T-helper 2 cell treated with Interferon-gamma antibody and Interleukin-4, amounts not matched to agents 100 ng/mL and 5 ng/mL, for 36 hours (primary cell): ENCODE measurements at regions not wholly inside any gene's neighbourhood (a gene's known extent, or its start where the extent isn't known, plus 50 kb on each side); places are given as distances from the start of the nearest gene placed in this dataset.

Experiments used
- intact Hi-C: fragments of 100-400 bp; cut with micrococcal nuclease; formaldehyde crosslinking; loops from one replicate; pipeline ENCODE4 v1.15.1; 2023

- intact Hi-C loops = no loop called here
Measured at GRCh38 chr10:130459851-130460490, 323.8 kb downstream of the GLRX3 start.

GRCh38 chr10:130461631-130462030 lies 325.4 kb downstream of the GLRX3 start:
- intact Hi-C loops = no loop called here

- intact Hi-C loops = no loop called here
Measured at GRCh38 chr10:130463104-130463875, 327.1 kb downstream of the GLRX3 start.

- intact Hi-C loops = no loop called here
Measured at GRCh38 chr10:130463876-130464364, 327.7 kb downstream of the GLRX3 start.

GRCh38 chr10:130464426-130464825 lies 328.2 kb downstream of the GLRX3 start:
- intact Hi-C loops = no loop called here

- intact Hi-C loops = no loop called here
Measured at GRCh38 chr10:130466271-130466997, 330.2 kb downstream of the GLRX3 start.

GRCh38 chr10:130470286-130470685 lies 334.1 kb downstream of the GLRX3 start:
- intact Hi-C loops = no loop called here

GRCh38 chr10:130470973-130471372 lies 334.8 kb downstream of the GLRX3 start:
- intact Hi-C loops = no loop called here

GRCh38 chr10:130471486-130471885 lies 335.3 kb downstream of the GLRX3 start:
- intact Hi-C loops = no loop called here

- intact Hi-C loops = no loop called here
Measured at GRCh38 chr10:130472236-130472635, 336.0 kb downstream of the GLRX3 start.

- intact Hi-C loops = no loop called here
Measured at GRCh38 chr10:130474591-130474990, 338.4 kb downstream of the GLRX3 start.

- intact Hi-C loops = no loop called here
Measured at GRCh38 chr10:130477360-130477759, 341.2 kb downstream of the GLRX3 start.

GRCh38 chr10:130479146-130479545 lies 343.0 kb downstream of the GLRX3 start:
- intact Hi-C loops = no loop called here

GRCh38 chr10:130479926-130480325 lies 343.7 kb downstream of the GLRX3 start:
- intact Hi-C loops = no loop called here

GRCh38 chr10:130480491-130480890 lies 344.3 kb downstream of the GLRX3 start:
- intact Hi-C loops = no loop called here

- intact Hi-C loops = no loop called here
Measured at GRCh38 chr10:130481076-130481930, 345.1 kb downstream of the GLRX3 start.

GRCh38 chr10:130481936-130482335 lies 345.7 kb downstream of the GLRX3 start:
- intact Hi-C loops = no loop called here

- intact Hi-C loops = no loop called here
Measured at GRCh38 chr10:130483691-130484467, 347.7 kb downstream of the GLRX3 start.

GRCh38 chr10:130484468-130485180 lies 348.4 kb downstream of the GLRX3 start:
- intact Hi-C loops = no loop called here
